Trophoblast cell (in vitro differentiated cells and primary cell): ENCODE measurements at regions not wholly inside any gene's neighbourhood (a gene's known extent, or its start where the extent isn't known, plus 50 kb on each side); places are given as distances from the start of the nearest gene placed in this dataset.

Source experiments
- DNase-seq, 2 donors: peaks; one replicate each; pipeline ENCODE4 v3.0.0-alpha.2; 2016
- H2AFZ ChIP-seq: 2 replicates; pipeline ENCODE4 v1.6.1; 2013; ENCODE audit warnings: low read length, moderate library complexity, mild to moderate bottlenecking; ENCODE audit not compliant: insufficient read depth, poor library complexity
- H2AK5ac ChIP-seq: 2 replicates; pipeline ENCODE4 v1.6.1; 2013; ENCODE audit warnings: mild to moderate bottlenecking, low read length
- H2BK120ac ChIP-seq: 2 replicates; pipeline ENCODE4 v1.6.1; 2013; ENCODE audit warnings: low read length, mild to moderate bottlenecking, moderate library complexity; ENCODE audit not compliant: insufficient read depth, poor library complexity
- H2BK12ac ChIP-seq: 2 replicates; pipeline ENCODE4 v1.6.1; 2013; ENCODE audit warnings: mild to moderate bottlenecking, low read length, moderate library complexity
- H2BK5ac ChIP-seq: 2 replicates; pipeline ENCODE4 v1.6.1; 2013; ENCODE audit warnings: low read length, low read depth, moderate library complexity, mild to moderate bottlenecking; ENCODE audit not compliant: poor library complexity
- H3K14ac ChIP-seq: 2 replicates; pipeline ENCODE4 v1.6.1; 2013; ENCODE audit warnings: mild to moderate bottlenecking, low read length
- H3K18ac ChIP-seq: 2 replicates; pipeline ENCODE4 v1.6.1; 2013; ENCODE audit warnings: mild to moderate bottlenecking, low read length
- H3K23ac ChIP-seq: 2 replicates; pipeline ENCODE4 v1.6.1; 2013; ENCODE audit warnings: low read length
- H3K27ac ChIP-seq: 2 replicates; pipeline ENCODE4 v1.5.1; 2013; ENCODE audit warnings: low read depth, mild to moderate bottlenecking, inconsistent platforms, low read length, moderate library complexity
- H3K27me3 ChIP-seq: 2 replicates; pipeline ENCODE4 v1.6.1; 2013; ENCODE audit warnings: inconsistent platforms, mild to moderate bottlenecking, low read length, moderate library complexity; ENCODE audit not compliant: insufficient read depth
- H3K36me3 ChIP-seq, 2 experiments: 1 replicate in 1 of 2; 2 replicates in 1 of 2; pipeline ENCODE4 v1.6.1; 2013; ENCODE audit warnings: low read length in 2 of 2, mild to moderate bottlenecking in 2 of 2, moderate library complexity in 1 of 2; ENCODE audit not compliant: insufficient read depth in 2 of 2, control insufficient read depth in 1 of 2
- H3K4ac ChIP-seq: 2 replicates; pipeline ENCODE4 v1.6.1; 2013; ENCODE audit warnings: low read depth, mild to moderate bottlenecking, low read length, moderate library complexity
- H3K4me1 ChIP-seq, 2 experiments: 1 replicate in 1 of 2; 2 replicates in 1 of 2; pipeline ENCODE4 v1.6.1; 2013; ENCODE audit warnings: low read length in 2 of 2, mild to moderate bottlenecking in 2 of 2, moderate library complexity in 1 of 2; ENCODE audit not compliant: insufficient read depth in 2 of 2, control insufficient read depth in 1 of 2
- H3K4me2 ChIP-seq: 2 replicates; pipeline ENCODE4 v1.6.1; 2013; ENCODE audit warnings: inconsistent platforms, mild to moderate bottlenecking, low read length, moderate library complexity
- H3K4me3 ChIP-seq: 2 replicates; pipeline ENCODE4 v1.5.1; 2013; ENCODE audit warnings: mild to moderate bottlenecking, low read depth, low read length, inconsistent platforms
- H3K79me1 ChIP-seq: one replicate; pipeline ENCODE4 v1.6.1; 2013; ENCODE audit warnings: low read length
- H3K79me2 ChIP-seq: 2 replicates; pipeline ENCODE4 v1.6.1; 2013; ENCODE audit warnings: low read length, mild to moderate bottlenecking; ENCODE audit not compliant: control insufficient read depth, insufficient read depth, poor library complexity
- H3K9ac ChIP-seq: 2 replicates; pipeline ENCODE4 v1.6.1; 2013; ENCODE audit warnings: mild to moderate bottlenecking, low read length
- H3K9me3 ChIP-seq: 2 replicates; pipeline ENCODE4 v1.6.1; 2013; ENCODE audit warnings: low read depth, mild to moderate bottlenecking, control low read depth, inconsistent platforms, low read length; ENCODE audit not compliant: insufficient read depth
- H4K12ac ChIP-seq: 2 replicates; pipeline ENCODE4 v1.6.1; 2013; ENCODE audit warnings: low read depth, mild to moderate bottlenecking, low read length, moderate library complexity
- H4K8ac ChIP-seq: 2 replicates; pipeline ENCODE4 v1.6.1; 2013; ENCODE audit warnings: low read depth, mild to moderate bottlenecking, low read length, moderate library complexity
- H4K91ac ChIP-seq: one replicate; pipeline ENCODE4 v1.6.1; 2013; ENCODE audit warnings: low read depth, mild to moderate bottlenecking, low read length, moderate library complexity
- WGBS: extraction: QIAGEN DNeasy Blood & Tissue Kit; methylation state at CpG from one replicate; pipeline ENCODE4 v1.1.7; 2013; ENCODE audit warnings: missing lambda C conversion rate; ENCODE audit not compliant: insufficient read length, insufficient coverage; ENCODE audit errors: extremely low coverage; 5-methylcytosine and 5-hydroxymethylcytosine counted together

GRCh38 chr6:40247516-40248115 lies 313.4 kb upstream of the MOCS1 start:
- no CpG with 5 or more reads among the region's 3 CpGs for WGBS
- Histone ChIP-seq H2BK12ac (no peak overlapping the region), H3K9me3 (no peaks in the 10 kb centered on the region), H3K4me1 (no peaks in the 10 kb centered on the region), H2AK5ac (no peak overlapping the region), H3K14ac (no peak overlapping the region), H3K18ac (no peak overlapping the region), H3K79me1 (no peaks in the 10 kb centered on the region), H3K36me3 (no peaks in the 10 kb centered on the region), H3K4me3 (no peak overlapping the region), H2BK5ac (no peak overlapping the region), H3K4ac (no peak overlapping the region), H4K8ac (no peak overlapping the region), H3K4me2 (no peak overlapping the region), H2BK120ac (no peak overlapping the region), H3K27me3 (no peaks in the 10 kb centered on the region), H4K12ac (no peak overlapping the region), H3K79me2 (no peaks in the 10 kb centered on the region), H2AFZ (no peak overlapping the region), H3K9ac (no peak overlapping the region), H3K27ac (no peak overlapping the region), H3K23ac (no peak overlapping the region), H4K91ac (no peak overlapping the region)
- DNase-seq, result no peak

- H4K8ac ChIP-seq, result no peak overlapping the region
- no peak overlapping the region for H3K27ac ChIP-seq
- no peak overlapping the region for H2AK5ac ChIP-seq
- peak; percentile 17 to 54 for DNase-seq
- no peaks in the 10 kb centered on the region for H3K4me1 ChIP-seq
- H3K79me1 ChIP-seq, result no peaks in the 10 kb centered on the region
- H3K23ac ChIP-seq, result no peak overlapping the region
- H2BK12ac ChIP-seq, result no peak overlapping the region
- H2AFZ ChIP-seq, result no peak overlapping the region
- WGBS, result no CpG with 5 or more reads among the region's 1 CpG
- H2BK5ac ChIP-seq, result no peak overlapping the region
- no peak overlapping the region for H3K4me2 ChIP-seq
- H3K14ac ChIP-seq, result no peak overlapping the region
- H3K18ac ChIP-seq, result no peak overlapping the region
- H3K27me3 ChIP-seq, result no peaks in the 10 kb centered on the region
- H3K36me3 ChIP-seq, result no peaks in the 10 kb centered on the region
- no peak overlapping the region for H2BK120ac ChIP-seq
- no peak overlapping the region for H3K9ac ChIP-seq
- H3K9me3 ChIP-seq, result no peaks in the 10 kb centered on the region
- no peak overlapping the region for H4K91ac ChIP-seq
- H4K12ac ChIP-seq, result no peak overlapping the region
- H3K79me2 ChIP-seq, result no peaks in the 10 kb centered on the region
- no peak overlapping the region for H3K4me3 ChIP-seq
- no peak overlapping the region for H3K4ac ChIP-seq
Measured at GRCh38 chr6:40244699-40245098, 310.4 kb upstream of the MOCS1 start.

GRCh38 chr6:40232698-40233097 lies 298.4 kb upstream of the MOCS1 start:
- Histone ChIP-seq H3K27ac (no peak overlapping the region), H2BK5ac (no peak overlapping the region), H4K8ac (no peak overlapping the region), H3K79me2 (no peaks in the 10 kb centered on the region), H3K27me3 (no peaks in the 10 kb centered on the region), H2AK5ac (no peak overlapping the region), H4K91ac (no peak overlapping the region), H3K9me3 (no peaks in the 10 kb centered on the region), H3K14ac (no peak overlapping the region), H3K18ac (no peak overlapping the region), H4K12ac (no peak overlapping the region), H3K23ac (no peak overlapping the region), H3K4me1 (peaks cover 0 to 2% of the 10 kb centered on the region in 2 experiments), H3K4ac (no peak overlapping the region), H3K4me3 (no peak overlapping the region), H3K9ac (no peak overlapping the region), H3K36me3 (no peaks in the 10 kb centered on the region), H3K4me2 (no peak overlapping the region), H3K79me1 (no peaks in the 10 kb centered on the region), H2BK12ac (no peak overlapping the region), H2BK120ac (no peak overlapping the region), H2AFZ (no peak overlapping the region)
- WGBS, result no CpG with 5 or more reads among the region's 2 CpGs
- no peak for DNase-seq

GRCh38 chr6:40227735-40228134 lies 293.5 kb upstream of the MOCS1 start:
- H4K91ac ChIP-seq, result no peak overlapping the region
- H3K4ac ChIP-seq, result no peak overlapping the region
- no peak overlapping the region for H3K9ac ChIP-seq
- H2BK120ac ChIP-seq, result no peak overlapping the region
- H3K36me3 ChIP-seq, result no peaks in the 10 kb centered on the region
- no peak overlapping the region for H2BK5ac ChIP-seq
- no peak for DNase-seq
- H3K18ac ChIP-seq, result no peak overlapping the region
- no peak overlapping the region for H4K8ac ChIP-seq
- H3K9me3 ChIP-seq, result no peaks in the 10 kb centered on the region
- no peaks in the 10 kb centered on the region for H3K27me3 ChIP-seq
- no peak overlapping the region for H2AK5ac ChIP-seq
- no peaks in the 10 kb centered on the region for H3K79me2 ChIP-seq
- no peak overlapping the region for H4K12ac ChIP-seq
- no peak overlapping the region for H3K4me3 ChIP-seq
- H2BK12ac ChIP-seq, result no peak overlapping the region
- H3K4me2 ChIP-seq, result no peak overlapping the region
- WGBS, result no CpG with 5 or more reads among the region's 8 CpGs
- H3K79me1 ChIP-seq, result no peaks in the 10 kb centered on the region
- H3K4me1 ChIP-seq, result peaks cover 0 to 2% of the 10 kb centered on the region in 2 experiments
- no peak overlapping the region for H3K23ac ChIP-seq
- H2AFZ ChIP-seq, result no peak overlapping the region
- H3K14ac ChIP-seq, result no peak overlapping the region
- H3K27ac ChIP-seq, result no peak overlapping the region
